CD4-positive, alpha-beta T cell treated with Interleukin-2 at 100 ng/mL for 4 hours (primary cell): ENCODE measurements at regions not wholly inside any gene's neighbourhood (a gene's known extent, or its start where the extent isn't known, plus 50 kb on each side); places are given as distances from the start of the nearest gene placed in this dataset.

Experiments used
- DNase-seq: peaks from one replicate; pipeline ENCODE4 v3.0.0-alpha.2; 2020; ENCODE audit warnings: low spot score

DNA sequence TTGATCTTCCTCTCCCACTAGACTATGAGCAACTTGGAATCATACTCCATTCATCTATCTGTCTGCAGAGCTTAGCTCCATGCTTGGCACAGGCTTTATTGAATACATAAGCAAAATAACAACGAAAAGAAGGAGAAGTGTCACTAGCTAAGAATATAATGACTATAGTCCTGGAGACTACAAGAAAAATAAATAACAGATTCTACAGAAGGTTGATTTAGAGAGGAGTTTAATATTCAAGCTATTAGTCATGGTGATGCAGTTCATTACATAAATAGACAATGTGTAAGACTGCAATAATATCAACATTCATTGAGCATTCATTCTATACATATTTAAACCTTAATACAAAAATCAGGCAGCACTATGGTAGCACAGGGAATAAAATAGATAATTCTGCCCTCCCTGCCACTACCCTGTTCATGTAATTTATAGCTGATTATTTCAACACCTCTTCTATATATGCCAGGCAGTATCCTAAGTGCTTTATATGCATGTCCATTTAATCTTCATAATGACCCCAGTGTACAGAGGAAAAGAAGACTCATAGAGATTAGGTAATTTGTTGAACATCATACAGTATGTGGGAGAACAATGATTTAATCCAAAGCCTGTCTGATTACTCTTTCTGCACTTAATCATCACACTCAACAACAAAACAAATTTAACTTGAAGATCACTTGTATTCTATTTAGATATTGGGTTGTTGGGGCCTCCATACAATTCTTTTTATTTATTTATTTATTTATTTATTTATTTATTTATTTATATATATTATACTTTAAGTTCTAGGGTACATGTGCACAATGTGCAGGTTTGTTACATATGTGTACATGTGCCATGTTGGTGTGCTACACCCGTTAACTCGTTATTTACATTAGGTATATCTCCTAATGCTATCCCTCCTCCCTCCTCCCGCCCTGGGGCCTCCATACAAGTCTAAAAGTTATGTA is 165.3 kb downstream of the RNF152 start:
- DNase-seq: no peak

- DNase-seq: no peak
These were observed 168.3 kb downstream of the RNF152 start for GRCh38 chr18:61724532-61724931.

DNA sequence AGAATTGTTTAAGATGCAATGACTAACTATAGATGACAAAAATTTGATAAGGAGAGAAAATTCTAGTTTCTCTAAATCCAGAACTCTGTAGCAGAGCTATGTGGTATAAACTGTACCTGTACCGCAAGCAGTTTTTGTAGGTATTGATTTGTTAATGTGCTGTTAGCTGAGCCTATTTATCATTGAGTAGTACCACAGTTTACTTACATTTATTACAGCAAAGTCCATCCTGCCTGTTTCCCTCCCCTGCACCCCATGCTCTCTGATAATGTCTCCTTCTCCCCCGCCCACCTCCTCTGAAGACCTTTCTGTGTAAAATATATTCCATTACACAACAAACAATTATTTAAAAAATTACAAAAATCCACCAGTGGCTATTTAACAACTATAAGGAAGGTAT is 170.6 kb downstream of the RNF152 start:
- DNase-seq: no peak

DNA sequence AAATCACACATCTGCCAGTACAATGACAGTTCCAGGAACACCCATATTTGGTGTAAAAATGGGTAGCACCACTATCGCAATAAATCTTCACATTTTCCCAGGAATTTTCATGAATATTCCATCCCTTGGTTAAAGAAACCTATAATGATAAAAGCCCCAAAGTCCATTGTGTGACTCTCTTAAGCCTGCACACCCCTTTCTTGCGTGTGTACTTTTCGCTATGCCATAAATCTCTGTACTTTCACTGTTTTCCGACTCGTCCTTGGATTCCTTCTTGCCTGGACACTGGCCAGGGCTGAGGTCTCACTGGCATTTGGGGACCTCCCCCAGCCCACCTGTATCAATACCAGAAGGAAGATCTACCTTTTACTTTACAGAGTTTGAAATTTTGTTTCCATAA is 172.3 kb downstream of the RNF152 start:
- DNase-seq: no peak

DNA sequence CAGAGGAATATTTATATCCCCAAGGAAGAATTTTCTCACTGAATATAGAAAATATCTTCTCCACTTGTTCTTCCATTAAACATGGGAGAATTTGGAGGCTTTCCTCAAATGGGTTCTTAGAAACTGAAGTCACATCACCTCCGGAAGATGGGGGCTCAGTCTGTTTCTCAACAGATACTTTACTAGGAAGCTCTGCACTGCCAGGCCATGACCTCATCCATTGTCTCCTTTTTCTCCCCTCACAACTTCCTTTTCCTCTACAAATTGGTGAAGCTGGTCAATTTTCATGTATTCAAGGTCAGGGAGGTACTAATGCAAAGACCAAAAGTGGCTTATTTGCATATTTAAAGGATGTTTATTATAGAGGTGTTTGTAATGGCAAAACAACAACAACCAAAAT is 173.1 kb downstream of the RNF152 start:
- DNase-seq: no peak

- no peak for DNase-seq
These were observed 173.9 kb downstream of the RNF152 start for GRCh38 chr18:61718944-61719343.

- DNase-seq: no peak
These were observed 178.4 kb downstream of the RNF152 start for GRCh38 chr18:61714421-61714820.

DNA sequence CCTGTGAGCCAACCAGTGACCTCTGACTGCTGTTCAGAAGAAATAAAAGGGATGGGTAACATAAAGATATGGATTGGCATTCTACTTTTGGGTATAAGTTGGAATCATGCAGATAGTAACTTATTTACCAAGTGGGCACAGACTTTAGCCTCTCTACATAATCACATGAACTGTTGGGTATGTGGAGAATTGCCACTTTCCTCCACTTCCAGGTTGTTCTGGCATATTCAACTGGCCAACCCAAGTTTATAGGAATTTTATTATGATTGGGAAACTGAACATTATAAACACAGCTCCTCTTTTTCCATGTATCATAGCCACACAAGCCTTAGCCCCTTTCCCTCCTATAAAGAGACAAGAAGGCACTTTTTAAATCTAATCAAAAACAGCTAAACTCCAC is 179.3 kb downstream of the RNF152 start:
- no peak for DNase-seq

GRCh38 chr18:61710082-61710620 is 182.7 kb downstream of the RNF152 start:
- no peak for DNase-seq

GRCh38 chr18:61706276-61706915 is 186.4 kb downstream of the RNF152 start:
- no peak for DNase-seq

DNA sequence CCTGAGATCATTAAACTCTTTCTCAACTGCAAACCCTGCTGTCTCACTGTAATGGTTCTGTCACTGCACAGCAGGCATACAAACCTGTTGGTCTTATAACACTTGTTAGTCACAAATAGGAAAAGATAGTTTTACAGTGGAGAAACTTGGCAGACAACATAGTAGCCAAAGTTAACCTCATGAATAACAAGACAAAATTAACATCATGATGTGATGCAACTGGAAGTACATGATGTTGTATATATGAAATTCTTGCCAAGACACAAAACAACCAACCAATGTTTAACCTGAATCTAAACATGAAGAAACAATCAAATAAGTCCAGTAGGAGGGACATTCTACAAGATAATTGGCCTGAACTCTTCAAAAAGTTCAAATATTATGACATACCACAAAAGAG is 189.3 kb downstream of the RNF152 start:
- no peak for DNase-seq

DNA sequence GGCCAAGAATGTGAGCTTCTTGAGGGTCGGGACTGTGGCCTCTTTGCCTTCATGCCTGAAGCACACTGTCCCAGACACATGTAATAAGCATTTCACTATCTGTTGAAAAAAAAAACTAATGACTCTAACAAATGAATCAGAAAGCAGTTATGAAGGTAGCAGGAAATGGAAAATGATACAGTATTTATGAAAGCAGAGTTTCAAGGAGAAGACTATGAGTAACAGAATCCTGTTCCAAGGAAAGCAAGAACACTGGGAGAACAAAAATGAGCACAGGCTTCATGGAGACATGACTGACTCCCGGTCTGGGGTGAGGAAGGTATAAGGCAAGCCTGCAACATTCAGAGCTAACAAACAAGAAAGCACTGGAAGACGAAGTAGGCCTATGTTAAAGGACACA is 190.8 kb downstream of the RNF152 start:
- DNase-seq: no peak

- DNase-seq: no peak
These were observed 193.3 kb downstream of the RNF152 start for GRCh38 chr18:61699397-61700110.

- no peak for DNase-seq
These were observed 195.4 kb downstream of the RNF152 start for GRCh38 chr18:61697306-61697909.

GRCh38 chr18:61694236-61694635 is 198.6 kb downstream of the RNF152 start:
- DNase-seq: no peak

DNA sequence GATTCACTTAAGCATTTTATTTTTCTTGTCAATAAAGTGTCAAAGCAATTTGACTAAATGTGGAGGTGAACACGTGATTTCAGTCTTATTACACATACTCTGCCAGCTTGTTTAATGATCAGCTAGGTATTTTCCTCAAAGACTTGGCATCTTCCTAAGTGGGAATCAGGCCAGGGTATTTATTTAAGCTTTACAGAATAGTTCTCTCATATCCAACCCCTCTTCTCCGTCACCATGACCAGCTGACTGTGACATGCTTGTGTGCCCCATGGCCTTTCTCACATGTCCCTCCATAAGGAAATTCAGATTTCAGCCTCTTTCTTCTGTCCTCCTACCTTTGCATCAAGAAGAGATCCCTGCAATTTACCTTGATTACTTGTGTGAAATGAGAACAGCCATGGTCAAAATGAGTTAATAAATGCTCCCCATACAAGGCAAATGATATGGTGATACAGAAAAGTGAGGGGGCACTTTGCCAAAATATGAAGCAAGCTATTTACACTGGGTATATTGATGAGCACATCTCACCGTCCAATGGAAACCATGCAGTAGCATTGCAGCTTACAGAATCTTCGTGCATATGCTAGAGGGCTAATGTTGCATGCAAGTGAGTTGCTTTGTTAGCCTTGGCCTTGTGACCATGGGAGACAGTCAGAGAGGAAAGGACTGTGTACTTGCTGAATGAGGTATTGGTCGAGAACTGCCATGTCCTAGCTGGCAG is 202.2 kb downstream of the RNF152 start:
- DNase-seq: no peak

GRCh38 chr18:61687317-61687716 is 205.5 kb downstream of the RNF152 start:
- DNase-seq: no peak

- no peak for DNase-seq
These were observed 209.0 kb downstream of the RNF152 start for GRCh38 chr18:61683856-61684255.

GRCh38 chr18:61681065-61681464 is 211.7 kb downstream of the RNF152 start:
- no peak for DNase-seq

DNA sequence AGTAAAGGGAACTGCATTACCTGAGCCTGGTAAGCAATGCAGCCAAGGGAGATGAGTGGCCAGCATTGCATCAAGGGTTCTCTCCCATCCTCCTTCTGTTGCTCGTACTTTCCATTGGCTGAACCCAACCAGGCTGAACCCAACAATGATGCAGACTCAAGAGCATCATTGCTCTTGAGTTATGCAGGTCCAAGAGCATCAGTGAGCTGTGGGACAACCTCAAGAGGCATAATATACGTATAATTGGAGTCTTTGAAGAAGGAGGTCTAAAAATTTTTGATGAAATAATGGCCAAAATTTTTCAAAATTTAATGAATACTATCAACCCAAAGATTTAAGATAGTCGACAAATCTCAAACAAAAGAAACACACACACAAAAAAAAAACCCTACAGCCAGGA is 213.0 kb downstream of the RNF152 start:
- DNase-seq: no peak

DNA sequence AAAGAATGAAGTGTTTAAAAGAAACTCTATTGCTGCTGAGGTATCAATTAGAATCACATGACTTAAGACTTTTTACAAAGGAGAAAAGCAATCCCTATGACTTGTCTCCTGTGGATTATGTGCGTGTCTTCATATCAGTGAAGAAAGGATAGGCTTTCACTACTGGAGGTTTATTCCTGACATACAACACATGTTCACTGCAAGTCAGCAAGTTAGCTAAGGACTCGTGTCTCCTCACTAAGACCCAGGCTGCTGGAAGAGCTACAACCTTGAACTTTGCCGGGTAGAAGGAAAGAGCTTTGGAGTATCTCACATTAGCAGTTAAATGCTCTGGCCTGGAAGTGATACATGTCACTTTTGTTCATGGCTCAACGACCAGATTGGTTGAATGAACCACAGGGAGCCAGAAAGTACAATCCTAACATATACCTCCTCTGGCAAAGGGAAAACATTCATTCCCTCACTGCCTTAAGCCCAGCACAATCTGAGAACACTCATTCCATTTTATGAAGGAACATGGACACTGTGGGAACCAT is 215.3 kb downstream of the RNF152 start:
- DNase-seq: no peak
